ENCODE measurements at regions not wholly inside any gene's neighbourhood (a gene's known extent, or its start where the extent isn't known, plus 50 kb on each side); places are given as distances from the start of the nearest gene placed in this dataset.

- TF ChIP-seq CREB1 (IDR thresholded peaks at IDR 0.05; ENCODE audit: low read depth) = no peak
- TF ChIP-seq EP300 (IDR thresholded peaks at IDR 0.05; ENCODE audit: borderline replicate concordance) = no peak
- no peak for TF ChIP-seq EGR1 (IDR thresholded peaks at IDR 0.05)
- no peak for TF ChIP-seq FOXM1 (IDR thresholded peaks at IDR 0.05; ENCODE audit: borderline replicate concordance, low read depth)
- no peak for TF ChIP-seq YY1 (IDR thresholded peaks at IDR 0.05; ENCODE audit: low read depth)
- TF ChIP-seq, protein P1, sequence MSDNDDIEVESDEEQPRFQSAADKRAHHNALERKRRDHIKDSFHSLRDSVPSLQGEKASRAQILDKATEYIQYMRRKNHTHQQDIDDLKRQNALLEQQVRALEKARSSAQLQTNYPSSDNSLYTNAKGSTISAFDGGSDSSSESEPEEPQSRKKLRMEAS (IDR thresholded peaks at IDR 0.05) = no peak
- no peak for TF ChIP-seq CEBPB (IDR thresholded peaks at IDR 0.05)
- TF ChIP-seq TAF1 (IDR thresholded peaks at IDR 0.05; ENCODE audit: low read depth) = no peak
These were observed 134.4 kb upstream of the CDK1 start for GRCh38 chr10:60643874-60644273.
